WERI-Rb-1 (cell line): ENCODE measurements at regions not wholly inside any gene's neighbourhood (a gene's known extent, or its start where the extent isn't known, plus 50 kb on each side); places are given as distances from the start of the nearest gene placed in this dataset.

Experiments used
- DNase-seq: peaks from one replicate; pipeline ENCODE4 v3.0.0-alpha.2; 2020
- H3K27ac ChIP-seq: fragments of 250-450 bp; sonication (Bioruptor Pico); 2 replicates; pipeline ENCODE4 v1.5.1; 2020; ENCODE audit warnings: mild to moderate bottlenecking, moderate library complexity
- H3K27me3 ChIP-seq: fragments of 250-450 bp; sonication (Bioruptor Pico); 2 replicates; pipeline ENCODE4 v1.5.1; 2021; ENCODE audit warnings: mild to moderate bottlenecking, low read depth, moderate library complexity; ENCODE audit not compliant: insufficient read depth, severe bottlenecking
- H3K36me3 ChIP-seq: fragments of 250-450 bp; sonication (Bioruptor Pico); 2 replicates; pipeline ENCODE4 v1.5.1; 2020; ENCODE audit warnings: mild to moderate bottlenecking, moderate library complexity
- H3K4me3 ChIP-seq: 2 replicates; pipeline ENCODE4 v1.5.1; 2011; ENCODE audit warnings: low read depth, mild to moderate bottlenecking, control low read depth, low read length
- H3K9me3 ChIP-seq: fragments of 250-450 bp; sonication (Bioruptor Pico); 2 replicates; pipeline ENCODE4 v1.5.1; 2021; ENCODE audit warnings: mild to moderate bottlenecking, moderate library complexity; ENCODE audit not compliant: severe bottlenecking
- CTCF ChIP-seq: IDR thresholded peaks from 2 replicates; pipeline ENCODE4 v1.5.1; 2011; ENCODE audit warnings: low read depth, mild to moderate bottlenecking, control low read depth, inconsistent platforms, low read length

- no peak for DNase-seq
- H3K9me3 ChIP-seq, result no peaks in the 10 kb centered on the region
- no peak for TF ChIP-seq CTCF
- H3K27ac ChIP-seq, result no peak overlapping the region
- H3K4me3 ChIP-seq, result no peak overlapping the region
- peaks cover 37% of the 10 kb centered on the region for H3K27me3 ChIP-seq
- H3K36me3 ChIP-seq, result no peaks in the 10 kb centered on the region
Measured at GRCh38 chr18:44452346-44452745, 228.3 kb upstream of the SETBP1 start.

- no peak overlapping the region for H3K27ac ChIP-seq
- no peaks in the 10 kb centered on the region for H3K9me3 ChIP-seq
- no peak for TF ChIP-seq CTCF
- DNase-seq, result no peak
- H3K27me3 ChIP-seq, result peaks cover 39% of the 10 kb centered on the region
- H3K4me3 ChIP-seq, result no peak overlapping the region
- no peaks in the 10 kb centered on the region for H3K36me3 ChIP-seq
Measured at GRCh38 chr18:44453505-44453904, 227.2 kb upstream of the SETBP1 start.

- H3K27ac ChIP-seq, result no peak overlapping the region
- H3K27me3 ChIP-seq, result peaks cover 50% of the 10 kb centered on the region
- H3K9me3 ChIP-seq, result no peaks in the 10 kb centered on the region
- H3K4me3 ChIP-seq, result no peak overlapping the region
- no peak for DNase-seq
- no peaks in the 10 kb centered on the region for H3K36me3 ChIP-seq
- TF ChIP-seq CTCF, result no peak
Measured at GRCh38 chr18:44458777-44459176, 221.9 kb upstream of the SETBP1 start.

GRCh38 chr18:44464398-44465180 lies 216.1 kb upstream of the SETBP1 start:
- Histone ChIP-seq H3K4me3 (no peak overlapping the region), H3K9me3 (no peaks in the 10 kb centered on the region), H3K27ac (no peak overlapping the region), H3K27me3 (peaks cover 46% of the 10 kb centered on the region), H3K36me3 (no peaks in the 10 kb centered on the region)
- no peak for TF ChIP-seq CTCF
- DNase-seq, result no peak

- Histone ChIP-seq H3K27ac (no peak overlapping the region), H3K9me3 (no peaks in the 10 kb centered on the region), H3K27me3 (peaks cover 45% of the 10 kb centered on the region), H3K4me3 (no peak overlapping the region), H3K36me3 (no peaks in the 10 kb centered on the region)
- TF ChIP-seq CTCF, result no peak
- DNase-seq, result no peak
Measured at GRCh38 chr18:44465381-44465841, 215.3 kb upstream of the SETBP1 start.

- DNase-seq, result no peak
- Histone ChIP-seq H3K4me3 (no peak overlapping the region), H3K27me3 (peaks cover 44% of the 10 kb centered on the region), H3K9me3 (no peaks in the 10 kb centered on the region), H3K27ac (no peak overlapping the region), H3K36me3 (no peaks in the 10 kb centered on the region)
- TF ChIP-seq CTCF, result no peak
Measured at GRCh38 chr18:44466997-44467396, 213.7 kb upstream of the SETBP1 start.
